ENCODE measurements at regions not wholly inside any gene's neighbourhood (a gene's known extent, or its start where the extent isn't known, plus 50 kb on each side); places are given as distances from the start of the nearest gene placed in this dataset.

GRCh38 chr6:40900791-40901190 lies 138.2 kb downstream of the UNC5CL start:
- DNase-seq (ENCODE audit: low read depth, low spot score) = no peak
- no peak overlapping the region for H3K27ac ChIP-seq
- no peaks in the 10 kb centered on the region for H3K36me3 ChIP-seq (ENCODE audit: insufficient read depth, low read length)
- H3K9ac ChIP-seq (ENCODE audit: insufficient read length) = no peak overlapping the region
- TF ChIP-seq EZH2 (IDR thresholded peaks at IDR 0.05) (no peak), POLR2AphosphoS5 (IDR thresholded peaks at IDR 0.05; ENCODE audit: borderline replicate concordance, low read depth, low read length) (no peak), FOXP2 (optimal IDR thresholded peaks at IDR 0.05; ENCODE audit: control extremely low read depth, extremely low read length, insufficient read depth) (no peak)
- no peaks in the 10 kb centered on the region for H3K9me3 ChIP-seq (ENCODE audit: low read depth, low read length)
- H3K4me3 ChIP-seq = no peak overlapping the region

- Histone ChIP-seq H3K36me3 (ENCODE audit: insufficient read depth, low read length) (no peaks in the 10 kb centered on the region), H3K9me3 (ENCODE audit: low read depth, low read length) (no peaks in the 10 kb centered on the region), H3K9ac (ENCODE audit: insufficient read length) (no peak overlapping the region), H3K4me3 (no peak overlapping the region), H3K27ac (no peak overlapping the region)
- TF ChIP-seq EZH2 (IDR thresholded peaks at IDR 0.05) (no peak), POLR2AphosphoS5 (IDR thresholded peaks at IDR 0.05; ENCODE audit: borderline replicate concordance, low read depth, low read length) (no peak), FOXP2 (optimal IDR thresholded peaks at IDR 0.05; ENCODE audit: control extremely low read depth, extremely low read length, insufficient read depth) (no peak)
- DNase-seq (ENCODE audit: low read depth, low spot score) = no peak
These were observed 139.3 kb downstream of the UNC5CL start for GRCh38 chr6:40899684-40900155.

GRCh38 chr6:40898073-40898472 lies 140.9 kb downstream of the UNC5CL start:
- TF ChIP-seq EZH2 (IDR thresholded peaks at IDR 0.05) = no peak
- TF ChIP-seq POLR2AphosphoS5 (IDR thresholded peaks at IDR 0.05; ENCODE audit: borderline replicate concordance, low read depth, low read length) = no peak
- no peak for TF ChIP-seq FOXP2 (optimal IDR thresholded peaks at IDR 0.05; ENCODE audit: control extremely low read depth, extremely low read length, insufficient read depth)
- Histone ChIP-seq H3K36me3 (ENCODE audit: insufficient read depth, low read length) (no peaks in the 10 kb centered on the region), H3K27ac (no peak overlapping the region), H3K4me3 (no peak overlapping the region), H3K9me3 (ENCODE audit: low read depth, low read length) (no peaks in the 10 kb centered on the region), H3K9ac (ENCODE audit: insufficient read length) (no peak overlapping the region)
- no peak for DNase-seq (ENCODE audit: low read depth, low spot score)

- no peak for DNase-seq (ENCODE audit: low read depth, low spot score)
- H3K9ac ChIP-seq (ENCODE audit: insufficient read length) = no peak overlapping the region
- H3K27ac ChIP-seq = no peak overlapping the region
- H3K36me3 ChIP-seq (ENCODE audit: insufficient read depth, low read length) = no peaks in the 10 kb centered on the region
- H3K4me3 ChIP-seq = no peak overlapping the region
- no peaks in the 10 kb centered on the region for H3K9me3 ChIP-seq (ENCODE audit: low read depth, low read length)
- no peak for TF ChIP-seq FOXP2 (optimal IDR thresholded peaks at IDR 0.05; ENCODE audit: control extremely low read depth, extremely low read length, insufficient read depth)
- TF ChIP-seq POLR2AphosphoS5 (IDR thresholded peaks at IDR 0.05; ENCODE audit: borderline replicate concordance, low read depth, low read length) = no peak
- TF ChIP-seq EZH2 (IDR thresholded peaks at IDR 0.05) = no peak
These were observed 141.5 kb downstream of the UNC5CL start for GRCh38 chr6:40897390-40898003.

GRCh38 chr6:40896696-40897095 lies 142.3 kb downstream of the UNC5CL start:
- no peak for TF ChIP-seq FOXP2 (optimal IDR thresholded peaks at IDR 0.05; ENCODE audit: control extremely low read depth, extremely low read length, insufficient read depth)
- TF ChIP-seq EZH2 (IDR thresholded peaks at IDR 0.05) = no peak
- no peak for TF ChIP-seq POLR2AphosphoS5 (IDR thresholded peaks at IDR 0.05; ENCODE audit: borderline replicate concordance, low read depth, low read length)
- no peak for DNase-seq (ENCODE audit: low read depth, low spot score)
- Histone ChIP-seq H3K9ac (ENCODE audit: insufficient read length) (no peak overlapping the region), H3K27ac (no peak overlapping the region), H3K36me3 (ENCODE audit: insufficient read depth, low read length) (no peaks in the 10 kb centered on the region), H3K4me3 (no peak overlapping the region), H3K9me3 (ENCODE audit: low read depth, low read length) (no peaks in the 10 kb centered on the region)

GRCh38 chr6:40894962-40895799 lies 143.8 kb downstream of the UNC5CL start:
- no peak overlapping the region for H3K4me3 ChIP-seq
- H3K9ac ChIP-seq (ENCODE audit: insufficient read length) = no peak overlapping the region
- H3K9me3 ChIP-seq (ENCODE audit: low read depth, low read length) = no peaks in the 10 kb centered on the region
- DNase-seq (ENCODE audit: low read depth, low spot score) = no peak
- H3K27ac ChIP-seq = no peak overlapping the region
- TF ChIP-seq FOXP2 (optimal IDR thresholded peaks at IDR 0.05; ENCODE audit: control extremely low read depth, extremely low read length, insufficient read depth) = no peak
- no peak for TF ChIP-seq POLR2AphosphoS5 (IDR thresholded peaks at IDR 0.05; ENCODE audit: borderline replicate concordance, low read depth, low read length)
- no peak for TF ChIP-seq EZH2 (IDR thresholded peaks at IDR 0.05)
- H3K36me3 ChIP-seq (ENCODE audit: insufficient read depth, low read length) = no peaks in the 10 kb centered on the region

- H3K9ac ChIP-seq (ENCODE audit: insufficient read length) = no peak overlapping the region
- no peak for DNase-seq (ENCODE audit: low read depth, low spot score)
- H3K9me3 ChIP-seq (ENCODE audit: low read depth, low read length) = no peaks in the 10 kb centered on the region
These were observed 146.0 kb downstream of the UNC5CL start for GRCh38 chr6:40893021-40893420.

GRCh38 chr6:40892223-40892622 lies 146.8 kb downstream of the UNC5CL start:
- no peak for DNase-seq (ENCODE audit: low read depth, low spot score)
- no peak overlapping the region for H3K9ac ChIP-seq (ENCODE audit: insufficient read length)
- no peak overlapping the region for H3K27ac ChIP-seq
- H3K4me3 ChIP-seq = no peak overlapping the region
- no peak for TF ChIP-seq FOXP2 (optimal IDR thresholded peaks at IDR 0.05; ENCODE audit: control extremely low read depth, extremely low read length, insufficient read depth)
- no peak for TF ChIP-seq POLR2AphosphoS5 (IDR thresholded peaks at IDR 0.05; ENCODE audit: borderline replicate concordance, low read depth, low read length)
- TF ChIP-seq EZH2 (IDR thresholded peaks at IDR 0.05) = no peak
- no peaks in the 10 kb centered on the region for H3K36me3 ChIP-seq (ENCODE audit: insufficient read depth, low read length)
- no peaks in the 10 kb centered on the region for H3K9me3 ChIP-seq (ENCODE audit: low read depth, low read length)

More at GRCh38 chr6:40893021-40893420, 146.0 kb downstream of the UNC5CL start:
- no peak overlapping the region for H3K27ac ChIP-seq
- no peak overlapping the region for H3K4me3 ChIP-seq
- TF ChIP-seq FOXP2 (optimal IDR thresholded peaks at IDR 0.05; ENCODE audit: control extremely low read depth, extremely low read length, insufficient read depth) (no peak), POLR2AphosphoS5 (IDR thresholded peaks at IDR 0.05; ENCODE audit: borderline replicate concordance, low read depth, low read length) (no peak), EZH2 (IDR thresholded peaks at IDR 0.05) (no peak)
- no peaks in the 10 kb centered on the region for H3K36me3 ChIP-seq (ENCODE audit: insufficient read depth, low read length)

All from SK-N-MC (cell line).